Neural progenitor cell (in vitro differentiated cells): ENCODE measurements at regions not wholly inside any gene's neighbourhood (a gene's known extent, or its start where the extent isn't known, plus 50 kb on each side); places are given as distances from the start of the nearest gene placed in this dataset.

Experiments used
- DNase-seq: peaks from one replicate; pipeline ENCODE4 v3.0.0-alpha.2; 2016; ENCODE audit warnings: low spot score
- H2AFZ ChIP-seq: fragments of 200-600 bp; sonication (generic); replicated peaks from 2 replicates; pipeline ENCODE4 v1.6.1; 2016; ENCODE audit warnings: antibody characterized with exemption
- H3F3A ChIP-seq: fragments of 200-600 bp; sonication (generic); 2 replicates; pipeline ENCODE4 v1.6.1; 2016; ENCODE audit warnings: antibody characterized with exemption, low read depth
- H3K27ac ChIP-seq: fragments of 200-600 bp; sonication (generic); 2 replicates; pipeline ENCODE4 v1.5.1; 2016; ENCODE audit warnings: mild to moderate bottlenecking
- H3K27me3 ChIP-seq: fragments of 200-600 bp; sonication (generic); 2 replicates; pipeline ENCODE4 v1.6.1; 2016; ENCODE audit warnings: mild to moderate bottlenecking, moderate library complexity
- H3K36me3 ChIP-seq: fragments of 200-600 bp; sonication (generic); 2 replicates; pipeline ENCODE4 v1.5.1; 2016
- H3K4me1 ChIP-seq: fragments of 200-600 bp; sonication (generic); 2 replicates; pipeline ENCODE4 v1.6.1; 2016; ENCODE audit warnings: mixed run types
- H3K4me2 ChIP-seq: fragments of 200-600 bp; sonication (generic); 2 replicates; pipeline ENCODE4 v1.6.1; 2016
- H3K4me3 ChIP-seq: fragments of 200-600 bp; sonication (generic); 2 replicates; pipeline ENCODE4 v1.5.1; 2016
- H3K79me2 ChIP-seq: fragments of 200-600 bp; sonication (generic); 2 replicates; pipeline ENCODE4 v1.6.1; 2016; ENCODE audit warnings: low read depth
- H3K9ac ChIP-seq: fragments of 200-600 bp; sonication (generic); 2 replicates; pipeline ENCODE4 v1.6.1; 2016
- H3K9me3 ChIP-seq: fragments of 200-600 bp; sonication (generic); 2 replicates; pipeline ENCODE4 v1.5.1; 2016; ENCODE audit warnings: low read depth
- H4K20me1 ChIP-seq: fragments of 200-600 bp; sonication (generic); 2 replicates; pipeline ENCODE4 v1.6.1; 2016; ENCODE audit warnings: low read depth
- H3K27ac Mint-ChIP-seq: 3 replicates; pipeline ENCODE4 v1.8.0; 2021; ENCODE audit warnings: mixed read lengths
- H3K27me3 Mint-ChIP-seq: 2 replicates; pipeline ENCODE4 v1.8.0; 2022; ENCODE audit warnings: low read depth, mild to moderate bottlenecking, inconsistent platforms, moderate library complexity, mixed read lengths; ENCODE audit not compliant: insufficient read depth
- H3K36me3 Mint-ChIP-seq: 3 replicates; pipeline ENCODE4 v1.8.0; 2021; ENCODE audit warnings: mixed read lengths
- H3K4me1 Mint-ChIP-seq: 3 replicates; pipeline ENCODE4 v1.8.0; 2021; ENCODE audit warnings: mixed read lengths
- H3K4me3 Mint-ChIP-seq: 3 replicates; pipeline ENCODE4 v1.8.0; 2021; ENCODE audit warnings: mild to moderate bottlenecking, moderate library complexity, mixed read lengths
- H3K9me3 Mint-ChIP-seq: 3 replicates; pipeline ENCODE4 v1.8.0; 2020; ENCODE audit warnings: mixed read lengths
- CTCF ChIP-seq: fragments of 200-600 bp; sonication (generic); IDR thresholded peaks from 2 replicates; pipeline ENCODE4 v1.5.1; 2017; ENCODE audit warnings: antibody characterized with exemption, mild to moderate bottlenecking
- EZH2 ChIP-seq: fragments of 200-600 bp; sonication (generic); IDR thresholded peaks from 2 replicates; pipeline ENCODE4 v1.6.1; 2017; ENCODE audit warnings: antibody characterized with exemption, mild to moderate bottlenecking, moderate library complexity
- EZH2phosphoT487 ChIP-seq: fragments of 200-600 bp; sonication (generic); IDR thresholded peaks from 2 replicates; pipeline ENCODE4 v1.6.1; 2017; ENCODE audit warnings: antibody characterized with exemption

GRCh38 chr16:55146966-55147365, 177.0 kb upstream of the IRX6 start:
- Mint-ChIP-seq H3K36me3 (no peaks in the 10 kb centered on the region), H3K4me1 (peaks cover 20% of the 10 kb centered on the region), H3K27me3 (peaks cover 10% of the 10 kb centered on the region), H3K9me3 (peaks cover 5% of the 10 kb centered on the region), H3K4me3 (no peak overlapping the region), H3K27ac (no peak overlapping the region)
- Histone ChIP-seq H3K9me3 (no peaks in the 10 kb centered on the region), H3K27me3 (no peaks in the 10 kb centered on the region), H3K9ac (no peak overlapping the region), H4K20me1 (no peaks in the 10 kb centered on the region), H3K36me3 (no peaks in the 10 kb centered on the region), H3K79me2 (no peaks in the 10 kb centered on the region), H3F3A (no peaks in the 10 kb centered on the region), H3K4me2 (no peak overlapping the region), H3K4me3 (no peak overlapping the region), H2AFZ (no peak overlapping the region), H3K27ac (no peak overlapping the region), H3K4me1 (no peaks in the 10 kb centered on the region)
- peak; percentile 31 for DNase-seq
- TF ChIP-seq EZH2 (no peak), EZH2phosphoT487 (no peak), CTCF (no peak)

GRCh38 chr16:55147396-55147795, 176.6 kb upstream of the IRX6 start:
- Mint-ChIP-seq H3K9me3 (peaks cover 5% of the 10 kb centered on the region), H3K27ac (no peak overlapping the region), H3K27me3 (peaks cover 7% of the 10 kb centered on the region), H3K36me3 (no peaks in the 10 kb centered on the region), H3K4me3 (no peak overlapping the region), H3K4me1 (peaks cover 20% of the 10 kb centered on the region)
- no peaks in the 10 kb centered on the region for H4K20me1 ChIP-seq
- H3K79me2 ChIP-seq, result no peaks in the 10 kb centered on the region
- no peak overlapping the region for H3K9ac ChIP-seq
- H3K36me3 ChIP-seq, result no peaks in the 10 kb centered on the region
- H3K4me3 ChIP-seq, result no peak overlapping the region
- no peaks in the 10 kb centered on the region for H3K27me3 ChIP-seq
- TF ChIP-seq EZH2, result no peak
- TF ChIP-seq CTCF, result no peak
- no peak for TF ChIP-seq EZH2phosphoT487
- DNase-seq, result no peak
- H3K9me3 ChIP-seq, result no peaks in the 10 kb centered on the region
- H2AFZ ChIP-seq, result no peak overlapping the region
- no peaks in the 10 kb centered on the region for H3K4me1 ChIP-seq
- H3K27ac ChIP-seq, result no peak overlapping the region
- H3F3A ChIP-seq, result no peaks in the 10 kb centered on the region
- H3K4me2 ChIP-seq, result no peak overlapping the region

- H3K4me1 Mint-ChIP-seq, result peaks cover 19% of the 10 kb centered on the region
- no peak overlapping the region for H3K4me2 ChIP-seq
- H3K4me3 Mint-ChIP-seq, result no peak overlapping the region
- H3F3A ChIP-seq, result no peaks in the 10 kb centered on the region
- H3K4me3 ChIP-seq, result no peak overlapping the region
- no peaks in the 10 kb centered on the region for H3K36me3 ChIP-seq
- no peak for DNase-seq
- H3K27me3 Mint-ChIP-seq, result peaks cover 8% of the 10 kb centered on the region
- H3K27me3 ChIP-seq, result no peaks in the 10 kb centered on the region
- H3K27ac Mint-ChIP-seq, result no peak overlapping the region
- H3K9me3 Mint-ChIP-seq, result peaks cover 5% of the 10 kb centered on the region
- H2AFZ ChIP-seq, result no peak overlapping the region
- H3K9ac ChIP-seq, result no peak overlapping the region
- no peaks in the 10 kb centered on the region for H3K4me1 ChIP-seq
- H3K79me2 ChIP-seq, result no peaks in the 10 kb centered on the region
- no peak overlapping the region for H3K27ac ChIP-seq
- no peaks in the 10 kb centered on the region for H4K20me1 ChIP-seq
- TF ChIP-seq EZH2, result no peak
- no peak for TF ChIP-seq CTCF
- H3K36me3 Mint-ChIP-seq, result no peaks in the 10 kb centered on the region
- H3K9me3 ChIP-seq, result no peaks in the 10 kb centered on the region
These were observed 174.4 kb upstream of the IRX6 start for GRCh38 chr16:55149622-55150021.
